DLD1 (cell line): ENCODE measurements at regions not wholly inside any gene's neighbourhood (a gene's known extent, or its start where the extent isn't known, plus 50 kb on each side); places are given as distances from the start of the nearest gene placed in this dataset.
"Not testable (repeated sequence)": the region's sequence is repeated elsewhere in the genome, so short reads cannot be mapped to it uniquely, and the experiment has no call there.

Source experiments
- in situ Hi-C: cut with HindIII; loops from 2 replicates; pipeline ENCODE4 v1.10.0; 2017; ENCODE audit warnings: low sequenced_read_pairs

DNA sequence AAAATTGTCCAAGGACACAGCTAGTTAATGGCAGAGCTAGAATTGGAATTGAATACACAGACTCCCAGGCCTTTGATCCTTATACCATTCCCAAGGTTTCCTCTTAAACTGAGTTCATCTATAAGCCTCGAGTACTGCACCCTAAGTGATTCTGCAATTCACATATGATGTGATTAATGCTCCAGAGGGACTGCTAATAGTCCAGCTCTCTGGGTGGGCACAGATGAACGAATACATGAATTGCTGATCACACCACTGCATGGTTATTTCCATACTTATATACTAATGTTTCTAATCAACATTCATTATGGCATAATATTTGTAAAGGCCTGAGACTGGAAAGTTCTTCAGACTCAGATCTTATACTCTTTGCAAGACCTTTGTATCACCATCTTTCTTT lies 101.8 kb downstream of the NUFIP1 start:
- in situ Hi-C loops = no loop called here

DNA sequence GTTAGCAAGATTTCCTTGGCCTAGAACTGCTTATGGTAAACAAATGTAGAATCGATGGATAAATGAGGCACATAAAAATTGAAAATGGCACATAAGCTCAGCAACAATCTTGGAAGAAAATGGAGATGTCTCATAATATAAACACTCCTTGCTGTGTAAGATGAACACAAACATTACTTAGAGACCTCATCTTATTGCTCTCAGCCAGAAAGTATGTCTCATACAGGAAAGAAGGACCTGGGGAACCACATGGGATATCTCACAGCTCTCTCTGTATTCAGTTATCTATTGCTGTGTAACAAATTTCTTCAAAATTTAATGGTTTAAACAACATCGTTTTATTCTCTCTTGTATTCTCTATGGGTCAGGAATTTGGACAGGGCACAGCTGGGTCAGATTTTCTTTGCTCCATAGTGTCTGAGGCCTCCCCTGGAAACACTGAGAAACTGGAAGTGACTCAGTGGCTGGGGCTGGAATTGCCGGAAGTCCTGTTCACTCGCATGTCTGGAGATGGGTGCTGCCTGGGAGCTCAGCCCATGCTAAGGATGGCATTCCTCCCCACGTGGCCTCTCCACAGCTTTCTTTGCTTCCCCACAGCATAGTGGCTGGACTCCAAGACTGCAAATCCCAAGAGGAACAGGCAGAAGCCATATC lies 105.1 kb downstream of the NUFIP1 start:
- in situ Hi-C loops = no loop called here

DNA sequence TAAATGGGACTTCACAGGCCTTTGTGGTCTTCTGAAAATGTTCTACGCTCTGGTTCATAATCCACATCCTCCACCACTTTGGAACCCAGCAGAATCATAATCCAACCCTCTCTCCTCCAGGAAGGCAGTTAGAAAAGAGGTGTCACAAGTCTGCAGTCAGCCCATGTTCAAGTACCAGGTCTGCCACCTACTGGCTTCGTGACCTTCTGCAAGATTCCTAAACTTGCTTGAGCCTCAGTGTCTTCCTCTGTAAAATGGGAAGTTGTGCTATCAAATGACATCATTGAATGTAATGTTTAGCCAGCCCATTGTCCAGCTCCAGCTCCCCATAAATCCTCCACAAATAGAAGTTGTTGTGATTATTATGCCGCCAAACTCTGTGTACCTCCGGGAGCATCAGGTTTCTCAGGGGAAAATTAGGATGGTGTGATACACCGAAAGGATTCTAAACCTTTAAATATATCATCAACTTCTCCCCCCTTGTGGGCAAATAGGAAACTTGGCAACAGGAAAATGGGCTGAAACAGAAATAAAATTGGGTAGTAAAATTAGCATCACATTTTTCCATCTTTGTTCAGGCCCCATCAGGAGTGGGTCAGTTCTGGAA lies 109.7 kb downstream of the NUFIP1 start:
- in situ Hi-C loops = no loop called here

DNA sequence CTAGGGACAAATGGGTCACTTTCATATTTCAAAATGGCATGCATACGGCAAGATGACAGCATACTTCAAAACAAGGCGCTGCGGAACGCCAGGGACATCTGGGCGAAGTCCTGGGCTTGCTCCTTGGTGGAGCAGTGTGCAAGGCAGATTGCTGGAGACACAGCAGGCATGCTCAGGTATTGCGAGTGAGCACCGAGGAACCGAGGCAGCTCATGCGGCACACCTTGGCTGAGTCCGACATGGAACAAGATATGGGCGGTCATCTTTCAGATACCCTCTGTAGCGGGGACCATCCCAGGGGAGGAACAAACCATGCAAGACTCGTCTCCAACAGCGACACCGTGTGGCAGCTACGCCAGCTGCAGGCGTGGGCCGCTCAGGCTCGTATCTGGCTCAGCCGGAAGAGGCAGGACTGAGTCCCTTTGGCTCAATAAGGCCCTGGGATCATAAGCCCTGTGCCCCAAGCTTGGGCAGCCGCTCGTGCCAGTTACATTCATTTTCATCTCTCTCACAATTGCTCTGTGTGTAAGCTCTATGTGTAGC lies 112.4 kb downstream of the NUFIP1 start:
- in situ Hi-C loops = no loop called here

DNA sequence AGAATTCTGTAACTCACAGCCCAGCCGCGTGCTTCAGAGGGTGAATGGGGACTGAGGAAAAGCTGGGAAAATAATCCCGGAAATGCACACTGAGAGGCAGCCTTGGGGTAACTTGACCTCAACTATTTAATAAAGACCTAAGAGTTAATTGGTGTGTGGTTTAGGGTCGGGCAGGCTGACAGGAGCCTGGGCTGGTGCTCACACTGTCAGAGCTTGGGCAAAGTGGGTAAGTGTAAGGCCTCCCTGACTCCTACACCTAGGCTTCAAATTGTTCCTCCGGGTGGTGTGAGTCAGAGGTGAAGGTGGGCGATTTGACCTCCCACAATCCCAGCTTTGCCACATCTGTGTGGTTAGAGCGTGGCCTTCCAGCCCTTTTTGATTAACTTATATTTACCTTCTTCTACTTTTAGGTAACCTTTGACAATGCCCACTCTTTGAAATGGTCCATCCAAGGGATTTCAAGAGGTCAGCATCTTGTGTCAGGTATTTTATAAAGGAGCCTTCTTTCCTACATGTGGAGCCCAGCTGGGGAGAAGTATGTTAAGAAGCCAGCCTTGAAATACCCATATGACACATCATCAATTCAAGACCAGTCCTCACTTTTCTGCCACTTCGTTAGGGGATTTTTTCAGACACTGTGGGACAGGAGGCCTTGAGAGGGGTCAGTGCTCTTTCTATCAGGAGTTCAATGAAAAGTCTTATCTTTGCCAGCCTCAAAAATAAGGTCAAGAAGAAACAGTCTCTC lies 114.2 kb downstream of the NUFIP1 start:
- in situ Hi-C loops = no loop called here

DNA sequence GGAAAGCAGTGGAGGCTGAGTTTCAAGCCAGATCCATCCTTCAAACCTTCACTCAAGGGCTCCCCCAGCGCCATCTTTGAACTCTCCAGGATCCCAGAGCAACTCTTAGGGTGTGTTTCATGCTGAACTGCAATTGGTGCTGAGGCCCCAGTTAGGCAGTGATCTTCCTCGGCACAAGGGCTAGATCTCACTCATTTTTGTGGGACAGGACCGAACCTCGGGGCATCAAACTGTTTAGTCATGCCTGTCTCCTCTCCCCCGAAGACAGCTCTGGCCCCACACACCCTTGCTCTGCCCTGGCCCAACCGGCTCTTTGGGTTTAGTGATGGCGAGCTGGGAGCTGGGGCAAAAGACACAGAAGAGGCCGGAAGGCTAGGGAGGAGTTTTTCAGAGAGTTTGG lies 115.1 kb downstream of the NUFIP1 start:
- in situ Hi-C loops = no loop called here

DNA sequence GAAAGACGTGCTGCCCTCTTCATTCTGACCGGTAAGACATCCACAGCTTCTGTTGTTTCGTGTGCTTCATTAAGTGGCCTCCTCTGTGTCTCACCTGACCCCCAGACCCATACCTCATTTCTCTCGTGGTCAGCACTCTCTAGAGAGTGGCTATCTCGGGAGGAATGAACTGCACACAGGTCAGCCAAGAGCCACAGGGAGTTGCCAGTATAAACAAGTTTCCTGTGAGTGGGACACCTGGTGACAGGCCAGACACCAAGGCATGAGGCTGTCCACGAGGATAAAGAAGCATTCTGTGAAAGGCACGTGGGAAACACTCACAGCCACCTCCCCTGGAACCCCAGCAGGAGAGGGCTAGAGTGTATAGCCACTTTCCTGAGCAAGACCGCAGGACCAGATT lies 115.8 kb downstream of the NUFIP1 start:
- in situ Hi-C loops = no loop called here

DNA sequence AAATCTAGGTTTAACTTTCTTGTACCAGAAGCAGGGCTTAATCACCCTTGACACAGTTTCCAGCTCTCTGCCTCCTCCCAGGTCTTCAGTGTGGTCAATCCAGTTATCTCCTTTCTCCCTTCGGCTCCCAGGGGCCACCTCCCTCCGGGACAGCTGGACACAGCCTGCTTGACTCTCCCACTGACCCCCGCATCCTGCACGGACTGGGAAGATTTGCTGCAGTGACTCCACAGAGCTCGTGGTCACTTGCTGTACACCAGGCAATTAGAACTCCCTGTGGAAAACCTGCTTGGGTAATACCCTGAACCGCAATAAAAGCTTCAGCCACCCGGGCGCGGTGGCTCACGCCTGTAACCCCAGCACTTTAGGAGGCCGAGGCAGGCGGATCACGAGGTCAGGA lies 116.5 kb downstream of the NUFIP1 start:
- in situ Hi-C loops = no loop called here

DNA sequence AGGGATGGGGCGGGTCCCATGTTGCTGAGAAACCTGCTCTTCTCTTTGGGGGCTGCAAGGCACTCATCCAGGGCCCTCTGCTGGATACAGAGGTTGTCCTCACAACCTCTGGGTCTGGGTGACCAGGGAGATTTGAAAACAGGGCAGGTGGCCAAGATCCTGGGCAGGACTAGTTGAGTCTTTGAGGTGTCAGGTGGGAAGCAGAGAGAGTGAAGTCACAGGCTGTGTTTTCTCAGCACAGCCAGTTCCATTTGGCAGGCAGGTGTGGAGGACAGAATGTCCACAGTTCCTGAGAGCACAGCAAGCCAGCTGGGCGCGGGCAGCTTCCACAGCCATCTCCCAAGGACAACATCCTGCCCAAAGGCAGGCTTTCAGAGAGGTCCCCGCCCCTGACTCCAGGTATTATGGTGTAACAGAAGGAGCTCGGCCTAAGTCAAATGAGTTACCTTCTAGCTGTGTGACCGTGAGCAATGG lies 118.8 kb downstream of the NUFIP1 start:
- in situ Hi-C loops = no loop called here

DNA sequence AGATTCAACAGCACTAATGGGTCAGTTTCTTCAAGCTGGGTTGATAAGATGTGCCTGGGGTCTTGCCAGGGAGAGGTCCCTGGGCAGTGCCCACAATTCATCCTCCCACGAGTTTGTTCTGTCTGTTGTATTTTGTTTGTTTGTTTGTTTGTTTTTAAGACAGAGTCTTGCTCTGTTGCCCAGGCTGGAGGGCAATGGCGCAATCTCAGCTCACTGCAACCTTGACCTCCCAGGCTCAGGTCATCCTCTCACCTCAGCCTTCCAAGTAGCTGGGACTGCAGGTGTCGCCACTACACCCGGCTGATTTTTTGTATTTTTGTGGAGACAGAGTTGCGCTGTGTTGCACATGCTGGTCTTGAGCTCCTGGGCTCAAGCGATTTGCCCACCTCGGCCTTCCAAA lies 120.1 kb downstream of the NUFIP1 start:
- in situ Hi-C loops = no loop called here

DNA sequence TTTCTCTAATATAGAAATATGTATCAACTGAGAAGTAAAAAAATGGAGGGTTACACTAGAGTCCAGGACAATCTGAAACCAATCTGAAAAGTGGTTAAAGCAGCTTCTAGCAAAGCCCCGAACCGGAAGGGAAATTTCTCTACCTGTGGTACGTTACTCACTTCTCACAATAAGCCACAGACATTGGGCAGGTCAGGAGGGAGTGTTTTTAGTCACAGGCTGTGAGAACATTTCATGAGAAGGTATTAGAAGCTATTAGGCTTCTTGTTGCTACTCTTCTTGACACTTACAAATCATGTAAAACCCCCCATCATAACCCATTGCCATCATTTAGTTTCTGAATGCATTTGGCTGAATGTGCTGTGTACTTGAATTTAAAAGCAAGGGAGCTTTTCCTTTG lies 120.9 kb downstream of the NUFIP1 start:
- in situ Hi-C loops = no loop called here

DNA sequence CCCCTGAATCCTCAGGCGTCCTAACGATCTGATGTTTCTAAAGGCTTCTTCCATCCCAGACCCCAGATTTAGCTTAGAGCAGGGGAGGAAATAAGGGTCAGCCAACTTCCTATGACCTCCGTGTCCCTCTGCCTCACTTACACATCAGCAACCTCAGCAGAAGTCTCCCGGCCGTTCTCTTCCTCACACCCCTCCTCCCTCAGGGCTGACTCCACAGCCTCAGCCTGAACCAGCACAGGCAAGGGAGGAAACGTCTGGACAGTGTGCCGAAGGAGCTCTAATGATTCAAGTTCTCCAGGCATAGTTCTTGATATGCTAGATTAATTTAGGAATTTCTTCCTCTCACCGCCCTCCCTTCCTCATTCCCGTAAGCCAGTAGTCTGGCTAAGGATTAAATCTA lies 121.4 kb downstream of the NUFIP1 start:
- in situ Hi-C loops = no loop called here

DNA sequence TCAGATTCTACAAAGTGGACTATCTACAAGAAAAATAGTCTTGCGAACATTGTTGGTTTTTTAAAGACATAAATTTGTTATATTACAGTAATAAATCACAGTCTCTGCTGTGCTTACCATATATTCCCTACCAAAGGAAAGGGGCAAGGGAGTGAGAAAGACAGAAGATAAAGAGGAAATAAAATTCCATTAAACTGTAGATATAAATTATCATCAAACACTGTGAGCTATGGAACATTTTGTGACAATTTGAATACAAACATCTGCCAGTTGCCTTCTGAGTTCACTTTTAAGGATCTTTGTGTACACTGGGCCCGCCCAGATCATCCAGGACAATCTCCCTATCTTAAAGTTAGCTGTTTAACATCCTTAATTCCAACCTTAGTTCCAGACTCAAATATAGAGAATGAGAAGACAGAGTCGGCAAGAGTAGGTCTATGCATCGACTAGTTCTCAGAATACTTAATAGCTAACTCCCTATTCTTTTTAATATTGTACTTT lies 122.8 kb downstream of the NUFIP1 start:
- in situ Hi-C loops = no loop called here

DNA sequence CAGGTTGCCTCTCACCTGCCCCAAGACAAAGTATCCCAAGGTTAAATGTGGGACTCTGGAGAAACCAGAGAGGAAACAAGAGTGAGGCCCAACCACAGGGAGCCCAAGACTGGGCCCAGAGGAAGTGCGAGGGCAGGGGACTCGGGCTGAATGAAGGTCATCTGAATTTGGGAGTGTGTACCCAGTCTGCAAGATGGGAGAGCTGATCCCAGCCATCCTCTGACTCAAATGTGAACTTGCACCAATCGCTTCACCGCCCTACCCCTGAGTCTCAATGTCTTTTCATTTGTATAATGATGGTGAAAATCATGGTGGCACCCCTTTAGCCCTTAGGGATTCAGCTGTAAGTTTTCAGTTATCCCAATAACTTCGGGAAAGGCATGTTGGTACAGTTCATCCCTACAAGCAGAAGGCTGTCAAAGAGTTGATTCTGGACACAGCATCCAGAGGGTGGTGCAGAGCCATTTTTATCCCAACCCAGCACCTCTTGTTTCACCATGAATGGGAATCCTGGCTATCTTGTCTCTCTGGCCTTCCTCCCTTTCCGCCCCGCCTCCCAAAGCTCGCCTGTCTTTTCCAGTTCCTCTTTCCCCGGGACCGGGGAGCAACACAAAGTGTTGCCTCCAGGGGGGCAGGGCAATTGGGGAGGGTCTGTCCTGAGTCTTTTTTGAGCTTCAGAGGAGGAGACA lies 123.4 kb downstream of the NUFIP1 start:
- in situ Hi-C loops = no loop called here

DNA sequence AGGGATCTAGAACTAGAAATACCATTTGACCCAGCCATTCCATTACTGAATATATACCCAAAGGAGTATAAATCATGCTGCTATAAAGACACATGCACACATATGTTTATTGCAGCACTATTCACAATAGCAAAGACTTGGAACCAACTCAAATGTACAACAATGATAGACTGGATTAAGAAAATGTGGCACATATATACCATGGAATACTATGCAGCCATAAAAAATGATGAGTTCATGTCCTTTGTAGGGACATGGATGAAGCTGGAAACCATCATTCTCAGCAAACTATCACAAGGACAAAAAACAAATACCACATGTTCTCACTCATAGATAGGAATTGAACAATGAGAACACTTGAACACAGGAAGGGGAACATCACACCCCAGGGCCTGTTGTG lies 125.6 kb downstream of the NUFIP1 start:
- in situ Hi-C loops = not testable (repeated sequence)

DNA sequence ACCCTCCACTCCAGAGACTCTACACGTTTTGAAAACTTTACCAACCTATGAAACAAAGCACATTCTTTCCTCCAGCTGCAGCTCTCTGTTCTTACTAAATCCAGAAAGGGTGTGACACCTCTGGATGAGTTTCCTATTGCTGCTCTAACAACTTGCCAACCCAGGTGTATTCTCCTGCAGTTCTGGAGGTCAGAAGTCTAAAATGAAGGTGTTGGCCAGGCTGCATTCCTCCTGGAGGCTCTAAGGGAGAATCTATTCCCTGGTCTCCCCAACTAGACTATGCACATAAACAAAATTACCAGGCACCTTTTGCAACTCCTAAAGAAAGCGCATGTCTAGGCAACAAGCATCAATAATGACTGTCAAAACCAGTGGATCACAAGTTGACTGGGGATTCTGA lies 128.8 kb downstream of the NUFIP1 start:
- in situ Hi-C loops = no loop called here

DNA sequence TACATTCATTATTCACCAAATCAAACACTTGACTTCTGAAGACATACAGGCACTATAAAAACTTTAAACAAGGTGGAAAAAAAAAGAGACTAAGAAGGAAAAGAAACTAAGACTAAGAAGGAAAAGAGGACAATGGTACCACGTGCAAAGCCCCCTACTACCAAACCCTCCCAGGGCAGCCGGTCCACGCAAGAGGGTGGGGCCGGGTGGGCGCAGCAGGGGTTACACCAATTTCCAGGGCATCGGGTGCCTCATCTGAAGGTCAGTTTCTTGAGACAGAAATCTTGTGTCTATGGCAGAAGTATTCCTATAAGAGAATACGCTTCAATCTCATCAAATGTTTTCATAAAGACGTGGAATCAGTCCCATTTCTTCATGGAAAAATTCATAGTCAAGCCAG lies 131.5 kb downstream of the NUFIP1 start:
- in situ Hi-C loops = no loop called here

DNA sequence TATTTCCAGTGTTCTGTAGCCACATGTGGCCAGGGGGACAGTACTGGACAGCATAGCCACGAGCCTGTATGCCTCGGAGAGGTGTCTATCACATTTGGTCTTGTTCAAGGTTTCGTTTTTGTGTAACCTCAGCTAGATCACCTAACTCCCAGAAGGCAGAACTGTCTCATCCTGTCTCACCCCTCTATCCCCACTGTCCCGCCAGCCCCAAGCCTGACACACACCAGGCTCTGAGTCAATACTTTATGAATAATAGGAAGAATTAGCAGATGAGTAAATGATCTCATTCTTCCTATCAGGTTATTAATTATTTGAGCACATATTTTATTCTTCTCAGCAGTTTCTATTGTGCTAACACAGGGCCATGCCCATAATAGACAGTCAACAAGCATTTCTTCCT lies 132.2 kb downstream of the NUFIP1 start:
- in situ Hi-C loops = no loop called here

DNA sequence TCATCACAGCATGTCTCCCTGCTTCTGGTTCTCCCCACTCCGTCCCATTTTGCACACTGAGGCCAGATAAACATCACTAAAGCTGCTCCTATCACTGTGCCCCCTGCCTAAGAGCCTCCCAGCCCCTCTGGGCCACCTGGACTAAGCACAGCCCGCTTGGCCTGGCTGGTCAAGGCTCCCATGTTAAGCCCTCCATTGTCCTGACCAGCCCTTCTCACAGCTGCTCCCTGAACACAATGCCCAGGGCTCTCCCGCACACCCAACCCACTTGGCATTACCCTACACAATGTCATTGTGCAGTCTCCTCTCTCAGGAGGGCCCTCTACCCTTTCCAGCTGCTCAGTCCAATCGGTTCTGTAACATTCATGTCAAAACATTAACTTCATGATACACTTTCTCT lies 133.4 kb downstream of the NUFIP1 start:
- in situ Hi-C loops = no loop called here

DNA sequence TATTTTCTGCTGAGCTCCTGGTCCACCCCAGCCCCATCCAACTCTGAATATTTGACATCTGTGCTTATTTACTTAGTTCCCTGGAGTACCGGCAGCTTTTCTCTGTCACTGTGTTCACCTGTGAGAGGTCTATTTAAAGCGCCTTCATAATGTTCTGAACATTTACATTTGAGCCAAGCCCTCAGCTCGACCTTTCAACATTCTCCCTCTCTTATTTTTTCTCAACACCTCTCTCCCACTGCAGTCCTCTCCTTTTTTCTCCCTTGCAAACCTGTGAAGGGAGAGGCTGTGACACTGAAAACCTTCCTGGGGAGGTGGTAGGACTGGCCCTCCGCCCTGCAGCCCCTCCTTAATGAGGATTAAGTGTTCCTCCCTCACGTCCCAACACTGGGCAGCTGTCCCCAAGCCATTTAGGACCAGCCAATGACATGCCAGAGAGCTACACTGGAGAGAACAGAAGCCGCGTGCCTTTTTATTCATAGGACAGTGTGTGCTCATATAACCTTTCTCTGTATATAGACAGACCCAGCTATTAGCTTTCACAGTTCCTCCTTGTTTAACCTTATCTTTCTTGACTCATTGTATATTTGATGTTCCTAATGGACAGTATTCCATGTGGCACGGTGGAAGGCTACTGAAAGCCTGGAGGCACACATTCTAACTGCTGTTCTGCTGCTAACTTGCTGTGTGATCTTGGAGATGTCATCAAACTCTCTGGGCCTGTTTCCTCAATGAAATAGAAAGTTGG lies 134.8 kb downstream of the NUFIP1 start:
- in situ Hi-C loops = no loop called here
